Parathyroid adenoma (tissue), 2 donors: ENCODE measurements at regions not wholly inside any gene's neighbourhood (a gene's known extent, or its start where the extent isn't known, plus 50 kb on each side); places are given as distances from the start of the nearest gene placed in this dataset.

Source experiments
- H2AFZ ChIP-seq: fragments of 300-600 bp; sonication (generic); one replicate; pipeline ENCODE4 v1.7.0; 2017; ENCODE audit warnings: antibody characterized with exemption, mild to moderate bottlenecking
- H3K27ac ChIP-seq: fragments of 300-600 bp; sonication (generic); one replicate; pipeline ENCODE4 v1.7.0; 2017
- H3K27me3 ChIP-seq: fragments of 300-600 bp; sonication (generic); one replicate; pipeline ENCODE4 v1.7.0; 2017; ENCODE audit warnings: low read length; ENCODE audit not compliant: control insufficient read depth, insufficient read depth
- H3K36me3 ChIP-seq: fragments of 300-600 bp; sonication (generic); one replicate; pipeline ENCODE4 v1.7.0; 2017; ENCODE audit warnings: low read length; ENCODE audit not compliant: control insufficient read depth, insufficient read depth
- H3K4me1 ChIP-seq: fragments of 300-600 bp; sonication (generic); one replicate; pipeline ENCODE4 v1.7.0; 2017; ENCODE audit warnings: control low read depth
- H3K4me2 ChIP-seq: fragments of 300-600 bp; sonication (generic); one replicate; pipeline ENCODE4 v1.7.0; 2017; ENCODE audit warnings: low read length
- H3K4me3 ChIP-seq: fragments of 300-600 bp; sonication (generic); one replicate; pipeline ENCODE4 v1.7.0; 2017; ENCODE audit warnings: low read depth, low read length
- H3K79me2 ChIP-seq: fragments of 300-600 bp; sonication (generic); one replicate; pipeline ENCODE4 v1.7.0; 2017; ENCODE audit warnings: control low read depth
- H3K9ac ChIP-seq: fragments of 300-600 bp; sonication (generic); one replicate; pipeline ENCODE4 v1.7.0; 2017; ENCODE audit warnings: mild to moderate bottlenecking
- H3K9me3 ChIP-seq: fragments of 300-600 bp; sonication (generic); one replicate; pipeline ENCODE4 v1.7.0; 2017; ENCODE audit warnings: low read length; ENCODE audit not compliant: control insufficient read depth
- CTCF ChIP-seq: fragments of 300-600 bp; sonication (generic); IDR thresholded peaks from one replicate; pipeline ENCODE4 v1.7.0; 2017; ENCODE audit warnings: antibody characterized with exemption, mild to moderate bottlenecking
- donor health status: primary hyperparathyroidism.

- H3K27ac ChIP-seq, result no peak overlapping the region
- no peaks in the 10 kb centered on the region for H3K9me3 ChIP-seq
- H3K4me1 ChIP-seq, result no peaks in the 10 kb centered on the region
- no peaks in the 10 kb centered on the region for H3K79me2 ChIP-seq
- no peak overlapping the region for H3K4me3 ChIP-seq
- no peaks in the 10 kb centered on the region for H3K36me3 ChIP-seq
- H3K27me3 ChIP-seq, result no peaks in the 10 kb centered on the region
- TF ChIP-seq CTCF, result no peak
- no peak overlapping the region for H3K9ac ChIP-seq
- no peak overlapping the region for H3K4me2 ChIP-seq
- no peak overlapping the region for H2AFZ ChIP-seq
Measured at GRCh38 chr3:153070511-153070868, 91.5 kb upstream of the RAP2B start.

GRCh38 chr3:153072382-153072781 is 89.6 kb upstream of the RAP2B start:
- Histone ChIP-seq H3K4me3 (no peak overlapping the region), H3K27ac (no peak overlapping the region), H3K27me3 (no peaks in the 10 kb centered on the region), H3K4me1 (no peaks in the 10 kb centered on the region), H2AFZ (no peak overlapping the region), H3K9ac (no peak overlapping the region), H3K36me3 (no peaks in the 10 kb centered on the region), H3K9me3 (no peaks in the 10 kb centered on the region), H3K79me2 (no peaks in the 10 kb centered on the region), H3K4me2 (no peak overlapping the region)
- TF ChIP-seq CTCF, result no peak

- no peaks in the 10 kb centered on the region for H3K36me3 ChIP-seq
- no peaks in the 10 kb centered on the region for H3K9me3 ChIP-seq
- no peak for TF ChIP-seq CTCF
- no peak overlapping the region for H3K4me3 ChIP-seq
- H2AFZ ChIP-seq, result no peak overlapping the region
- no peak overlapping the region for H3K27ac ChIP-seq
- H3K4me1 ChIP-seq, result no peaks in the 10 kb centered on the region
- no peak overlapping the region for H3K9ac ChIP-seq
- H3K79me2 ChIP-seq, result no peaks in the 10 kb centered on the region
- no peak overlapping the region for H3K4me2 ChIP-seq
- H3K27me3 ChIP-seq, result no peaks in the 10 kb centered on the region
Measured at GRCh38 chr3:153072856-153073255, 89.2 kb upstream of the RAP2B start.

GRCh38 chr3:153073636-153074035 is 88.4 kb upstream of the RAP2B start:
- no peak for TF ChIP-seq CTCF
- no peak overlapping the region for H3K4me3 ChIP-seq
- H3K27me3 ChIP-seq, result no peaks in the 10 kb centered on the region
- no peak overlapping the region for H3K4me2 ChIP-seq
- H3K79me2 ChIP-seq, result no peaks in the 10 kb centered on the region
- no peaks in the 10 kb centered on the region for H3K4me1 ChIP-seq
- H3K9ac ChIP-seq, result no peak overlapping the region
- H2AFZ ChIP-seq, result no peak overlapping the region
- no peaks in the 10 kb centered on the region for H3K36me3 ChIP-seq
- H3K9me3 ChIP-seq, result no peaks in the 10 kb centered on the region
- H3K27ac ChIP-seq, result no peak overlapping the region

GRCh38 chr3:153078826-153079225 is 83.2 kb upstream of the RAP2B start:
- Histone ChIP-seq H3K4me1 (no peaks in the 10 kb centered on the region), H3K9me3 (no peaks in the 10 kb centered on the region), H3K27ac (no peak overlapping the region), H3K27me3 (no peaks in the 10 kb centered on the region), H2AFZ (no peak overlapping the region), H3K4me2 (no peak overlapping the region), H3K79me2 (no peaks in the 10 kb centered on the region), H3K9ac (no peak overlapping the region), H3K36me3 (no peaks in the 10 kb centered on the region), H3K4me3 (no peak overlapping the region)
- TF ChIP-seq CTCF, result no peak
